SK-N-SH treated with all-trans-retinoic acid at 6 μM for 48 hours (cell line): ENCODE measurements at regions not wholly inside any gene's neighbourhood (a gene's known extent, or its start where the extent isn't known, plus 50 kb on each side); places are given as distances from the start of the nearest gene placed in this dataset.

Experiments used
- ARNTL ChIP-seq: fragments of 450-650 bp; formaldehyde crosslinking; IDR thresholded peaks from 2 replicates; pipeline ENCODE4 v1.5.0; 2020; ENCODE audit warnings: low read depth, mild to moderate bottlenecking, moderate library complexity, borderline replicate concordance
- BACH2 ChIP-seq: fragments of 250-450 bp; sonication (Bioruptor Pico); IDR thresholded peaks from 2 replicates; pipeline ENCODE4 v1.9.0; 2021; ENCODE audit warnings: mild to moderate bottlenecking, borderline replicate concordance
- ESRRG ChIP-seq: fragments of 250-450 bp; sonication (Bioruptor Pico); IDR thresholded peaks from 2 replicates; pipeline ENCODE4 v1.6.1; 2021; ENCODE audit warnings: mild to moderate bottlenecking
- ISL1 ChIP-seq: fragments of 250-450 bp; sonication (Bioruptor Pico); IDR thresholded peaks from 2 replicates; pipeline ENCODE4 v2.1.2; 2022; ENCODE audit warnings: mild to moderate bottlenecking, moderate library complexity
- RARB ChIP-seq: fragments of 250-450 bp; sonication (Bioruptor Pico); IDR thresholded peaks from 2 replicates; pipeline ENCODE4 v1.8.0; 2021; ENCODE audit warnings: mild to moderate bottlenecking, moderate library complexity
- SNAI2 ChIP-seq: fragments of 250-450 bp; sonication (Bioruptor Pico); IDR thresholded peaks from 2 replicates; pipeline ENCODE4 v1.5.0; 2020; ENCODE audit warnings: mild to moderate bottlenecking, moderate library complexity
- TOX ChIP-seq: fragments of 250-450 bp; sonication (Bioruptor Pico); IDR thresholded peaks from 2 replicates; pipeline ENCODE4 v1.8.0; 2021; ENCODE audit warnings: mild to moderate bottlenecking, moderate library complexity, borderline replicate concordance
- ZC3H10 ChIP-seq: fragments of 250-450 bp; sonication (Bioruptor Pico); IDR thresholded peaks from 2 replicates; pipeline ENCODE4 v1.5.1; 2021; ENCODE audit warnings: mild to moderate bottlenecking, moderate library complexity
- ZFP3 ChIP-seq: fragments of 250-450 bp; sonication (Bioruptor Pico); IDR thresholded peaks from 2 replicates; pipeline ENCODE4 v1.5.0; 2020; ENCODE audit warnings: mild to moderate bottlenecking, moderate library complexity
- ZNF565 ChIP-seq: fragments of 450-650 bp; formaldehyde crosslinking; conservative IDR thresholded peaks from 2 replicates; pipeline ENCODE4 v1.5.0; 2020; ENCODE audit warnings: low read depth, mild to moderate bottlenecking, moderate library complexity
- ZNF70 ChIP-seq: fragments of 450-650 bp; formaldehyde crosslinking; IDR thresholded peaks from 2 replicates; pipeline ENCODE4 v1.5.0; 2020; ENCODE audit warnings: mild to moderate bottlenecking, moderate library complexity
- TF ChIP-seq, protein P1 (sequence below): fragments of 250-450 bp; sonication (Bioruptor Pico); IDR thresholded peaks from 2 replicates; pipeline ENCODE4 v1.8.0; 2021; ENCODE audit warnings: low read depth, mild to moderate bottlenecking, moderate library complexity, borderline replicate concordance
- TF ChIP-seq, protein P2 (sequence below): fragments of 250-450 bp; sonication (Bioruptor Pico); IDR thresholded peaks from 2 replicates; pipeline ENCODE4 v1.5.1; 2020; ENCODE audit warnings: low read depth, mild to moderate bottlenecking, moderate library complexity
- TF ChIP-seq, protein P3 (sequence below): fragments of 250-450 bp; sonication (Bioruptor Pico); IDR thresholded peaks from 2 replicates; pipeline ENCODE4 v1.8.0; 2020; ENCODE audit warnings: mild to moderate bottlenecking, moderate library complexity, borderline replicate concordance

DNA sequence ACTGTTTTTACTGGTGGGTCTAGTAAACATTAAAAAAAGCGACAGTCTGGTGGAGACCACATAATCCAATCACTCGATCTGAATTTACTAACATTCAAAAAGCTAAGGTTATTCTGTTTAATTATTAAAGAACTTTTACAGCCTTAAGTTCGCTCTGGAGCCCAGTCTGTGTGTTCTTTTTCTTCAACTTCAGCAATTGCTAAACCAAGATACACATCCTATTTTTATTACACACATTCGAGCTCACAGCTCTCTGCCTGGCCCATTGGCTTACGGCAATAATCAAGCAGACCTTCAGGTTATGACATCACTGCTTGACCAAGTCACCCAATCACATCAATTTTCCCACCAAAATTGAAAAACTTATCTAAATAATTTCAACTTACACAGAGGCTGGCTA lies 57.4 kb upstream of the PRSS16 start:
- TF ChIP-seq, protein P1, sequence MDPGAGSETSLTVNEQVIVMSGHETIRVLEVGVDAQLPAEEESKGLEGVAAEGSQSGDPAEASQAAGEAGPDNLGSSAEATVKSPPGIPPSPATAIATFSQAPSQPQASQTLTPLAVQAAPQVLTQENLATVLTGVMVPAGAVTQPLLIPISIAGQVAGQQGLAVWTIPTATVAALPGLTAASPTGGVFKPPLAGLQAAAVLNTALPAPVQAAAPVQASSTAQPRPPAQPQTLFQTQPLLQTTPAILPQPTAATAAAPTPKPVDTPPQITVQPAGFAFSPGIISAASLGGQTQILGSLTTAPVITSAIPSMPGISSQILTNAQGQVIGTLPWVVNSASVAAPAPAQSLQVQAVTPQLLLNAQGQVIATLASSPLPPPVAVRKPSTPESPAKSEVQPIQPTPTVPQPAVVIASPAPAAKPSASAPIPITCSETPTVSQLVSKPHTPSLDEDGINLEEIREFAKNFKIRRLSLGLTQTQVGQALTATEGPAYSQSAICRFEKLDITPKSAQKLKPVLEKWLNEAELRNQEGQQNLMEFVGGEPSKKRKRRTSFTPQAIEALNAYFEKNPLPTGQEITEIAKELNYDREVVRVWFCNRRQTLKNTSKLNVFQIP (CRISPR knock-in tag), result no peak
- TF ChIP-seq, protein P2, sequence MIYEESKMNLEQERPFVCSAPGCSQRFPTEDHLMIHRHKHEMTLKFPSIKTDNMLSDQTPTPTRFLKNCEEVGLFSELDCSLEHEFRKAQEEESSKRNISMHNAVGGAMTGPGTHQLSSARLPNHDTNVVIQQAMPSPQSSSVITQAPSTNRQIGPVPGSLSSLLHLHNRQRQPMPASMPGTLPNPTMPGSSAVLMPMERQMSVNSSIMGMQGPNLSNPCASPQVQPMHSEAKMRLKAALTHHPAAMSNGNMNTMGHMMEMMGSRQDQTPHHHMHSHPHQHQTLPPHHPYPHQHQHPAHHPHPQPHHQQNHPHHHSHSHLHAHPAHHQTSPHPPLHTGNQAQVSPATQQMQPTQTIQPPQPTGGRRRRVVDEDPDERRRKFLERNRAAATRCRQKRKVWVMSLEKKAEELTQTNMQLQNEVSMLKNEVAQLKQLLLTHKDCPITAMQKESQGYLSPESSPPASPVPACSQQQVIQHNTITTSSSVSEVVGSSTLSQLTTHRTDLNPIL, result no peak
- TF ChIP-seq, protein P3, sequence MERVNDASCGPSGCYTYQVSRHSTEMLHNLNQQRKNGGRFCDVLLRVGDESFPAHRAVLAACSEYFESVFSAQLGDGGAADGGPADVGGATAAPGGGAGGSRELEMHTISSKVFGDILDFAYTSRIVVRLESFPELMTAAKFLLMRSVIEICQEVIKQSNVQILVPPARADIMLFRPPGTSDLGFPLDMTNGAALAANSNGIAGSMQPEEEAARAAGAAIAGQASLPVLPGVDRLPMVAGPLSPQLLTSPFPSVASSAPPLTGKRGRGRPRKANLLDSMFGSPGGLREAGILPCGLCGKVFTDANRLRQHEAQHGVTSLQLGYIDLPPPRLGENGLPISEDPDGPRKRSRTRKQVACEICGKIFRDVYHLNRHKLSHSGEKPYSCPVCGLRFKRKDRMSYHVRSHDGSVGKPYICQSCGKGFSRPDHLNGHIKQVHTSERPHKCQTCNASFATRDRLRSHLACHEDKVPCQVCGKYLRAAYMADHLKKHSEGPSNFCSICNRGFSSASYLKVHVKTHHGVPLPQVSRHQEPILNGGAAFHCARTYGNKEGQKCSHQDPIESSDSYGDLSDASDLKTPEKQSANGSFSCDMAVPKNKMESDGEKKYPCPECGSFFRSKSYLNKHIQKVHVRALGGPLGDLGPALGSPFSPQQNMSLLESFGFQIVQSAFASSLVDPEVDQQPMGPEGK (CRISPR knock-in tag), result no peak
- no peak for TF ChIP-seq ZNF70 (CRISPR knock-in tag)
- no peak for TF ChIP-seq ISL1
- TF ChIP-seq SNAI2 (CRISPR knock-in tag), result no peak
- TF ChIP-seq ESRRG, result no peak
- no peak for TF ChIP-seq ZFP3 (CRISPR knock-in tag)
- TF ChIP-seq ZNF565 (CRISPR knock-in tag), result no peak
- TF ChIP-seq ARNTL (CRISPR knock-in tag), result no peak
- no peak for TF ChIP-seq BACH2 (CRISPR knock-in tag)
- TF ChIP-seq RARB (CRISPR knock-in tag), result no peak
- no peak for TF ChIP-seq ZC3H10 (CRISPR knock-in tag)
- no peak for TF ChIP-seq TOX (CRISPR knock-in tag)
